ENCODE measurements at regions not wholly inside any gene's neighbourhood (a gene's known extent, or its start where the extent isn't known, plus 50 kb on each side); places are given as distances from the start of the nearest gene placed in this dataset.

GRCh38 chr5:18497089-18497488 is 862.8 kb downstream of the TAF11L14 start:
- TF ChIP-seq, protein P1, sequence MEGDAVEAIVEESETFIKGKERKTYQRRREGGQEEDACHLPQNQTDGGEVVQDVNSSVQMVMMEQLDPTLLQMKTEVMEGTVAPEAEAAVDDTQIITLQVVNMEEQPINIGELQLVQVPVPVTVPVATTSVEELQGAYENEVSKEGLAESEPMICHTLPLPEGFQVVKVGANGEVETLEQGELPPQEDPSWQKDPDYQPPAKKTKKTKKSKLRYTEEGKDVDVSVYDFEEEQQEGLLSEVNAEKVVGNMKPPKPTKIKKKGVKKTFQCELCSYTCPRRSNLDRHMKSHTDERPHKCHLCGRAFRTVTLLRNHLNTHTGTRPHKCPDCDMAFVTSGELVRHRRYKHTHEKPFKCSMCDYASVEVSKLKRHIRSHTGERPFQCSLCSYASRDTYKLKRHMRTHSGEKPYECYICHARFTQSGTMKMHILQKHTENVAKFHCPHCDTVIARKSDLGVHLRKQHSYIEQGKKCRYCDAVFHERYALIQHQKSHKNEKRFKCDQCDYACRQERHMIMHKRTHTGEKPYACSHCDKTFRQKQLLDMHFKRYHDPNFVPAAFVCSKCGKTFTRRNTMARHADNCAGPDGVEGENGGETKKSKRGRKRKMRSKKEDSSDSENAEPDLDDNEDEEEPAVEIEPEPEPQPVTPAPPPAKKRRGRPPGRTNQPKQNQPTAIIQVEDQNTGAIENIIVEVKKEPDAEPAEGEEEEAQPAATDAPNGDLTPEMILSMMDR (IDR thresholded peaks at IDR 0.05) = no peak
- no peak for TF ChIP-seq POLR2A (IDR thresholded peaks at IDR 0.05)

All from adrenal gland (tissue), 5 donors.